ENCODE measurements at regions not wholly inside any gene's neighbourhood (a gene's known extent, or its start where the extent isn't known, plus 50 kb on each side); places are given as distances from the start of the nearest gene placed in this dataset.

- H3F3A ChIP-seq (ENCODE audit: control insufficient read depth, insufficient read depth): no peaks in the 10 kb centered on the region
- no peaks in the 10 kb centered on the region for H3K27me3 ChIP-seq (ENCODE audit: control insufficient read depth, low read length)
- no peaks in the 10 kb centered on the region for H3K79me2 ChIP-seq (ENCODE audit: control insufficient read depth, low read length)
- H3K9me2 ChIP-seq (replicated peaks; ENCODE audit: control insufficient read depth, low read length): no peaks in the 10 kb centered on the region
- no peaks in the 10 kb centered on the region for H3K36me3 ChIP-seq (ENCODE audit: control insufficient read depth, low read length)
- H4K20me1 ChIP-seq (ENCODE audit: control insufficient read depth, insufficient read depth, low read depth, low read length): no peaks in the 10 kb centered on the region
- H3K4me2 ChIP-seq (ENCODE audit: low read length): no peak overlapping the region
- H3K4me3 ChIP-seq (ENCODE audit: low read length): no peak overlapping the region
- no peak overlapping the region for H3K27ac ChIP-seq (ENCODE audit: low read depth, low read length)
- H3K4me1 ChIP-seq (ENCODE audit: control insufficient read depth, low read length): no peaks in the 10 kb centered on the region
- H3K9me3 ChIP-seq (ENCODE audit: control insufficient read depth, insufficient read depth, low read length): no peaks in the 10 kb centered on the region
- no peak for TF ChIP-seq EZH2phosphoT487 (IDR thresholded peaks at IDR 0.05; ENCODE audit: borderline replicate concordance, low read length)
- TF ChIP-seq, protein P1, sequence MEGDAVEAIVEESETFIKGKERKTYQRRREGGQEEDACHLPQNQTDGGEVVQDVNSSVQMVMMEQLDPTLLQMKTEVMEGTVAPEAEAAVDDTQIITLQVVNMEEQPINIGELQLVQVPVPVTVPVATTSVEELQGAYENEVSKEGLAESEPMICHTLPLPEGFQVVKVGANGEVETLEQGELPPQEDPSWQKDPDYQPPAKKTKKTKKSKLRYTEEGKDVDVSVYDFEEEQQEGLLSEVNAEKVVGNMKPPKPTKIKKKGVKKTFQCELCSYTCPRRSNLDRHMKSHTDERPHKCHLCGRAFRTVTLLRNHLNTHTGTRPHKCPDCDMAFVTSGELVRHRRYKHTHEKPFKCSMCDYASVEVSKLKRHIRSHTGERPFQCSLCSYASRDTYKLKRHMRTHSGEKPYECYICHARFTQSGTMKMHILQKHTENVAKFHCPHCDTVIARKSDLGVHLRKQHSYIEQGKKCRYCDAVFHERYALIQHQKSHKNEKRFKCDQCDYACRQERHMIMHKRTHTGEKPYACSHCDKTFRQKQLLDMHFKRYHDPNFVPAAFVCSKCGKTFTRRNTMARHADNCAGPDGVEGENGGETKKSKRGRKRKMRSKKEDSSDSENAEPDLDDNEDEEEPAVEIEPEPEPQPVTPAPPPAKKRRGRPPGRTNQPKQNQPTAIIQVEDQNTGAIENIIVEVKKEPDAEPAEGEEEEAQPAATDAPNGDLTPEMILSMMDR (IDR thresholded peaks at IDR 0.05; ENCODE audit: low read depth, low read length, poor library complexity, severe bottlenecking): no peak
Observed at GRCh38 chr12:111184161-111184560, 184.7 kb downstream of the PHETA1 start.

GRCh38 chr12:111183094-111183493, 185.8 kb downstream of the PHETA1 start:
- no peak for TF ChIP-seq EZH2phosphoT487 (IDR thresholded peaks at IDR 0.05; ENCODE audit: borderline replicate concordance, low read length)
- TF ChIP-seq, protein P1 (IDR thresholded peaks at IDR 0.05; ENCODE audit: low read depth, low read length, poor library complexity, severe bottlenecking): no peak
- Histone ChIP-seq H3K4me3 (ENCODE audit: low read length) (no peak overlapping the region), H3K27ac (ENCODE audit: low read depth, low read length) (no peak overlapping the region), H3K79me2 (ENCODE audit: control insufficient read depth, low read length) (no peaks in the 10 kb centered on the region), H3F3A (ENCODE audit: control insufficient read depth, insufficient read depth) (no peaks in the 10 kb centered on the region), H3K4me1 (ENCODE audit: control insufficient read depth, low read length) (no peaks in the 10 kb centered on the region), H4K20me1 (ENCODE audit: control insufficient read depth, insufficient read depth, low read depth, low read length) (no peaks in the 10 kb centered on the region), H3K36me3 (ENCODE audit: control insufficient read depth, low read length) (no peaks in the 10 kb centered on the region), H3K9me2 (replicated peaks; ENCODE audit: control insufficient read depth, low read length) (no peaks in the 10 kb centered on the region), H3K9me3 (ENCODE audit: control insufficient read depth, insufficient read depth, low read length) (no peaks in the 10 kb centered on the region), H3K27me3 (ENCODE audit: control insufficient read depth, low read length) (no peaks in the 10 kb centered on the region), H3K4me2 (ENCODE audit: low read length) (no peak overlapping the region)

DNA sequence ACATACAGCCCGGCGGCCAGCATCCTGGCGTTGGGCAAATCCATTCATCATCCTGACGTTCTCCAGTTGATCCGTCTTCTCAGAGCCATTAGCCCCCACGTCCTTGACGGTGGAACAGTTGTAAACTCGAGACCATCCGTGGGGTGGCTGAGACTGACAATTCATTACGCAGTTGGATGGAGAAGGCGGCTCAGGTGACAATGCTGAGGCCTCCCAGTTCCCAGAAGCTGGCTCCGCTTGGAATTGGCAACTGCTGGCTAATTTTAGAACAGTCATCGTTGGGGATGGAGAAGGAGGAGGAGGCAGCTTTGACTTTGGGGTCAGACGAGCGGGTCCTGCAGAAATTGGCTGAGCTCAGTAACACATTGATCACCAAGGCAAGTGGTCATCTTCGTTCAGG, 186.5 kb downstream of the PHETA1 start:
- H4K20me1 ChIP-seq (ENCODE audit: control insufficient read depth, insufficient read depth, low read depth, low read length): no peaks in the 10 kb centered on the region
- H3F3A ChIP-seq (ENCODE audit: control insufficient read depth, insufficient read depth): no peaks in the 10 kb centered on the region
- H3K9me3 ChIP-seq (ENCODE audit: control insufficient read depth, insufficient read depth, low read length): no peaks in the 10 kb centered on the region
- no peak overlapping the region for H3K4me2 ChIP-seq (ENCODE audit: low read length)
- H3K79me2 ChIP-seq (ENCODE audit: control insufficient read depth, low read length): no peaks in the 10 kb centered on the region
- no peaks in the 10 kb centered on the region for H3K9me2 ChIP-seq (replicated peaks; ENCODE audit: control insufficient read depth, low read length)
- H3K4me1 ChIP-seq (ENCODE audit: control insufficient read depth, low read length): no peaks in the 10 kb centered on the region
- H3K27ac ChIP-seq (ENCODE audit: low read depth, low read length): no peak overlapping the region
- H3K27me3 ChIP-seq (ENCODE audit: control insufficient read depth, low read length): no peaks in the 10 kb centered on the region
- TF ChIP-seq, protein P1 (IDR thresholded peaks at IDR 0.05; ENCODE audit: low read depth, low read length, poor library complexity, severe bottlenecking): no peak
- no peak for TF ChIP-seq EZH2phosphoT487 (IDR thresholded peaks at IDR 0.05; ENCODE audit: borderline replicate concordance, low read length)
- no peak overlapping the region for H3K4me3 ChIP-seq (ENCODE audit: low read length)
- no peaks in the 10 kb centered on the region for H3K36me3 ChIP-seq (ENCODE audit: control insufficient read depth, low read length)
